GM23338 (cell line): ENCODE measurements at regions not wholly inside any gene's neighbourhood (a gene's known extent, or its start where the extent isn't known, plus 50 kb on each side); places are given as distances from the start of the nearest gene placed in this dataset.

ENCODE experiments used
- ATAC-seq: fragments of 200-7000 bp; cut with Tn5 transposase; 3 replicates; pipeline ENCODE4 v1.9.1; 2020
- DNase-seq: peaks from one replicate; pipeline ENCODE4 v3.0.0-alpha.2; 2015; ENCODE audit warnings: low spot score
- H2AFZ ChIP-seq: fragments of 200-600 bp; sonication (generic); 2 replicates; pipeline ENCODE4 v1.8.0; 2016; ENCODE audit warnings: antibody characterized with exemption, mild to moderate bottlenecking, moderate library complexity
- H3F3A ChIP-seq: fragments of 200-600 bp; sonication (generic); replicated peaks from 2 replicates; pipeline ENCODE4 v1.8.0; 2017; ENCODE audit warnings: antibody characterized with exemption, mixed run types, low read depth
- H3K27ac ChIP-seq: fragments of 200-600 bp; sonication (generic); 2 replicates; pipeline ENCODE4 v1.6.1; 2016; ENCODE audit warnings: low read depth
- H3K27me3 ChIP-seq: fragments of 200-600 bp; sonication (generic); 2 replicates; pipeline ENCODE4 v1.8.0; 2016; ENCODE audit warnings: mild to moderate bottlenecking, mixed run types, moderate library complexity; ENCODE audit not compliant: insufficient read depth
- H3K36me3 ChIP-seq: fragments of 200-600 bp; sonication (generic); 2 replicates; pipeline ENCODE4 v1.8.0; 2016; ENCODE audit warnings: mild to moderate bottlenecking; ENCODE audit not compliant: insufficient read depth
- H3K4me1 ChIP-seq: fragments of 200-600 bp; sonication (generic); 2 replicates; pipeline ENCODE4 v1.8.0; 2016; ENCODE audit warnings: mild to moderate bottlenecking, moderate library complexity; ENCODE audit not compliant: insufficient read depth
- H3K4me2 ChIP-seq: fragments of 200-600 bp; sonication (generic); 2 replicates; pipeline ENCODE4 v1.7.1; 2017; ENCODE audit warnings: mixed run types
- H3K4me3 ChIP-seq: fragments of 200-600 bp; sonication (generic); 2 replicates; pipeline ENCODE4 v1.6.1; 2016; ENCODE audit warnings: mixed run types
- H3K79me2 ChIP-seq: fragments of 200-600 bp; sonication (generic); replicated peaks from 2 replicates; pipeline ENCODE4 v1.8.0; 2017; ENCODE audit warnings: mild to moderate bottlenecking; ENCODE audit not compliant: insufficient read depth
- H3K9me2 ChIP-seq: fragments of 200-600 bp; sonication (generic); 2 replicates; pipeline ENCODE4 v1.8.0; 2017; ENCODE audit not compliant: insufficient read depth
- H4K20me1 ChIP-seq: fragments of 200-600 bp; sonication (generic); replicated peaks from 2 replicates; pipeline ENCODE4 v1.8.0; 2017; ENCODE audit warnings: mild to moderate bottlenecking; ENCODE audit not compliant: insufficient read depth
- H3K27ac Mint-ChIP-seq: 2 replicates; pipeline ENCODE4 v1.8.0; 2020; ENCODE audit warnings: inconsistent platforms, mild to moderate bottlenecking, moderate library complexity, mixed read lengths
- H3K27me3 Mint-ChIP-seq: 3 replicates; pipeline ENCODE4 v1.8.0; 2022; ENCODE audit warnings: low read depth, mild to moderate bottlenecking, moderate library complexity, mixed read lengths, inconsistent platforms; ENCODE audit not compliant: insufficient read depth, poor library complexity
- H3K36me3 Mint-ChIP-seq: 3 replicates; pipeline ENCODE4 v1.8.0; 2021; ENCODE audit warnings: low read depth, mild to moderate bottlenecking, inconsistent platforms, moderate library complexity, mixed read lengths
- H3K4me1 Mint-ChIP-seq: 3 replicates; pipeline ENCODE4 v1.8.0; 2020; ENCODE audit warnings: mild to moderate bottlenecking, inconsistent platforms, mixed read lengths
- H3K4me3 Mint-ChIP-seq: 3 replicates; pipeline ENCODE4 v1.8.0; 2021; ENCODE audit warnings: moderate library complexity, mild to moderate bottlenecking, inconsistent platforms, mixed read lengths
- H3K9me3 Mint-ChIP-seq: 3 replicates; pipeline ENCODE4 v1.8.0; 2020; ENCODE audit warnings: moderate library complexity, mild to moderate bottlenecking, inconsistent platforms, mixed read lengths
- CREB1 ChIP-seq: fragments of 250-450 bp; sonication (Bioruptor Pico); IDR thresholded peaks from 2 replicates; pipeline ENCODE4 v1.5.0; 2020; ENCODE audit warnings: low read depth, mild to moderate bottlenecking, moderate library complexity
- EZH2phosphoT487 ChIP-seq: fragments of 200-600 bp; sonication (generic); IDR thresholded peaks from one replicate; pipeline ENCODE4 v1.8.1; 2018; ENCODE audit warnings: antibody characterized with exemption; ENCODE audit not compliant: unreplicated experiment
- JUNB ChIP-seq: IDR thresholded peaks from one replicate; pipeline ENCODE4 v1.6.1; 2016; ENCODE audit warnings: antibody characterized with exemption; ENCODE audit not compliant: unreplicated experiment
- NANOG ChIP-seq: IDR thresholded peaks from 2 replicates; pipeline ENCODE4 v1.6.1; 2016; ENCODE audit warnings: antibody characterized with exemption, borderline replicate concordance
- POLR2AphosphoS5 ChIP-seq: IDR thresholded peaks from 2 replicates; pipeline ENCODE4 v1.6.1; 2016; ENCODE audit warnings: antibody characterized with exemption, low read depth
- ZNF114 ChIP-seq: fragments of 250-450 bp; sonication (Bioruptor Pico); IDR thresholded peaks from 2 replicates; pipeline ENCODE4 v1.5.0; 2020; ENCODE audit warnings: mild to moderate bottlenecking, moderate library complexity
- ZNF331 ChIP-seq: fragments of 250-450 bp; sonication (Bioruptor Pico); IDR thresholded peaks from 2 replicates; pipeline ENCODE4 v1.5.0; 2020; ENCODE audit warnings: low read depth, mild to moderate bottlenecking, moderate library complexity
- TF ChIP-seq, protein P1 (sequence below): IDR thresholded peaks from one replicate; pipeline ENCODE4 v1.6.1; 2018; ENCODE audit warnings: antibody characterized with exemption; ENCODE audit not compliant: unreplicated experiment
- TF ChIP-seq, protein P2 (sequence below): IDR thresholded peaks from 2 replicates; pipeline ENCODE4 v1.6.1; 2016; ENCODE audit warnings: antibody characterized with exemption
- TF ChIP-seq, protein P3 (sequence below): fragments of 250-450 bp; sonication (Bioruptor Pico); IDR thresholded peaks from 2 replicates; pipeline ENCODE4 v1.5.0; 2020; ENCODE audit warnings: mild to moderate bottlenecking, moderate library complexity

DNA sequence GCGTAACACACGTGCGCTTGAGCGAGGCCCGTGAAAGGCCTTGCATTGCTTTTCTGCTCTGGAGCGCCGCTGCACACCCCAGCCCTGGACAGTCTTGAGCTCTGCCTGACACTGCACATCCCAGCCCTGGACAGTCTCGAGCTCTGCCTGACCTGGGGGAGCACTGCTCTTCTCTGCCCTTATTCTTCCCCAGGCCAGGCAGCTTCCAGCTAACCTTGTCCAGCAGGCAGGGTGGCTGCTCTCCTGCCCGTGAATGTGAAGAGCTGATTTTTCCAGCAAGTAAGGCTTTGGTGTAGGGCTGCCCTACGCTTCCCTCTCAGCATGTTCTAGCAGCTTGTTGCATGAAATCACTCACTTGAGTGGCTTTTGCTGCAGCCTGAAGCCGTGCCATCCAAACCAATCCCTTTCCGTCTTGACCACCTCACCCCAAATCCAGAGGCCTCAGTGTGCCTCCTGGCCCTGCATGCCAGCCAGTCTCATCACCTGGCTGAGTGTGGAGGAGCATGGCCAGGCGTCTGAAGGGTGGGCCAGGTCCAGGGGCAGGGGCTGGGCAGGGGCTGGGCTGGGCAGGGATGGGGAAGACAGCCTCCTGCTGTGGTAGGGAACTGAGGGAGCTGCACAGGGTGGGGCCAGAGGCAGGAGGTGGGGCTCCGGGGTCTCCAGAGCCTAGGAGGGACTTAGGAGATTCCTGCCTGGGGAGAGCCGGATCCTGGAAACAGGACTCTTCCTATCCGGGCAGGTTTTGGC is 89.5 kb upstream of the B3GAT1 start (continued):
- TF ChIP-seq, protein P1, sequence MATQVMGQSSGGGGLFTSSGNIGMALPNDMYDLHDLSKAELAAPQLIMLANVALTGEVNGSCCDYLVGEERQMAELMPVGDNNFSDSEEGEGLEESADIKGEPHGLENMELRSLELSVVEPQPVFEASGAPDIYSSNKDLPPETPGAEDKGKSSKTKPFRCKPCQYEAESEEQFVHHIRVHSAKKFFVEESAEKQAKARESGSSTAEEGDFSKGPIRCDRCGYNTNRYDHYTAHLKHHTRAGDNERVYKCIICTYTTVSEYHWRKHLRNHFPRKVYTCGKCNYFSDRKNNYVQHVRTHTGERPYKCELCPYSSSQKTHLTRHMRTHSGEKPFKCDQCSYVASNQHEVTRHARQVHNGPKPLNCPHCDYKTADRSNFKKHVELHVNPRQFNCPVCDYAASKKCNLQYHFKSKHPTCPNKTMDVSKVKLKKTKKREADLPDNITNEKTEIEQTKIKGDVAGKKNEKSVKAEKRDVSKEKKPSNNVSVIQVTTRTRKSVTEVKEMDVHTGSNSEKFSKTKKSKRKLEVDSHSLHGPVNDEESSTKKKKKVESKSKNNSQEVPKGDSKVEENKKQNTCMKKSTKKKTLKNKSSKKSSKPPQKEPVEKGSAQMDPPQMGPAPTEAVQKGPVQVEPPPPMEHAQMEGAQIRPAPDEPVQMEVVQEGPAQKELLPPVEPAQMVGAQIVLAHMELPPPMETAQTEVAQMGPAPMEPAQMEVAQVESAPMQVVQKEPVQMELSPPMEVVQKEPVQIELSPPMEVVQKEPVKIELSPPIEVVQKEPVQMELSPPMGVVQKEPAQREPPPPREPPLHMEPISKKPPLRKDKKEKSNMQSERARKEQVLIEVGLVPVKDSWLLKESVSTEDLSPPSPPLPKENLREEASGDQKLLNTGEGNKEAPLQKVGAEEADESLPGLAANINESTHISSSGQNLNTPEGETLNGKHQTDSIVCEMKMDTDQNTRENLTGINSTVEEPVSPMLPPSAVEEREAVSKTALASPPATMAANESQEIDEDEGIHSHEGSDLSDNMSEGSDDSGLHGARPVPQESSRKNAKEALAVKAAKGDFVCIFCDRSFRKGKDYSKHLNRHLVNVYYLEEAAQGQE: no peak
- TF ChIP-seq EZH2phosphoT487 (no peak), JUNB (no peak), NANOG (no peak), POLR2AphosphoS5 (no peak), ZNF114 (CRISPR knock-in tag) (no peak)
- TF ChIP-seq, protein P2, sequence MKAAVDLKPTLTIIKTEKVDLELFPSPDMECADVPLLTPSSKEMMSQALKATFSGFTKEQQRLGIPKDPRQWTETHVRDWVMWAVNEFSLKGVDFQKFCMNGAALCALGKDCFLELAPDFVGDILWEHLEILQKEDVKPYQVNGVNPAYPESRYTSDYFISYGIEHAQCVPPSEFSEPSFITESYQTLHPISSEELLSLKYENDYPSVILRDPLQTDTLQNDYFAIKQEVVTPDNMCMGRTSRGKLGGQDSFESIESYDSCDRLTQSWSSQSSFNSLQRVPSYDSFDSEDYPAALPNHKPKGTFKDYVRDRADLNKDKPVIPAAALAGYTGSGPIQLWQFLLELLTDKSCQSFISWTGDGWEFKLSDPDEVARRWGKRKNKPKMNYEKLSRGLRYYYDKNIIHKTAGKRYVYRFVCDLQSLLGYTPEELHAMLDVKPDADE: no peak

DNA sequence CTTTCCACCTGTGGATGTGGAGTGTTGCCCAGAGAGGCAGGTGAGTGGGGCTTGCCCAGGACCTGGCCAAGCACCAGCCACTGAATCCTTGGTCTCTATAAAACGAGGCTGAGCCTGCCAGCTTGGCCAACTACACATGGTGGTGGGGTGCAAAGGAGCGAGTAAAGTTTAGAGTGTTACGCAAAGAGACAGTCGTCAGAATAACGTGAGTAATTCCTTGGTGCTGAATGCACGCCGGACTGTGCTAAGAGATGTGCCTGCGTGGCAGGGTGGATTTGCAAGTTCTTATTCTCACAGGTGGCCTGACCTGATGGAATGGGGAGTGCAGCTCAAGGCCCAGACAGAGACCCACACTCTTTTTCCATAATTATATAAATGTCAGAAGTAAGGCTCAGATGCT is 88.6 kb upstream of the B3GAT1 start:
- no peaks in the 10 kb centered on the region for H3K36me3 ChIP-seq
- no peak overlapping the region for H2AFZ ChIP-seq
- ATAC-seq (no peak), DNase-seq (no peak)
- H3K27me3 Mint-ChIP-seq: peaks cover 4% of the 10 kb centered on the region
- H3K9me2 ChIP-seq: no peaks in the 10 kb centered on the region
- H3K27ac ChIP-seq: no peak overlapping the region
- no peaks in the 10 kb centered on the region for H3K27me3 ChIP-seq
- no peak overlapping the region for H3K4me3 ChIP-seq
- H3K4me2 ChIP-seq: no peak overlapping the region
- peaks cover 29% of the 10 kb centered on the region for H3K4me1 Mint-ChIP-seq
- H3F3A ChIP-seq: no peaks in the 10 kb centered on the region
- no peaks in the 10 kb centered on the region for H3K79me2 ChIP-seq
- H4K20me1 ChIP-seq: no peaks in the 10 kb centered on the region
- H3K27ac Mint-ChIP-seq: no peak overlapping the region
- H3K4me1 ChIP-seq: peaks cover 14% of the 10 kb centered on the region
- H3K4me3 Mint-ChIP-seq: no peak overlapping the region
- peaks cover 4% of the 10 kb centered on the region; the same call in 2 of the 3 replicates for H3K9me3 Mint-ChIP-seq
- peaks cover 3% of the 10 kb centered on the region; the same call in 1 of the 3 replicates for H3K36me3 Mint-ChIP-seq
- TF ChIP-seq ZNF114 (CRISPR knock-in tag): no peak
- TF ChIP-seq, protein P2: no peak
- no peak for TF ChIP-seq ZNF331 (CRISPR knock-in tag)
- no peak for TF ChIP-seq POLR2AphosphoS5
- TF ChIP-seq, protein P3, sequence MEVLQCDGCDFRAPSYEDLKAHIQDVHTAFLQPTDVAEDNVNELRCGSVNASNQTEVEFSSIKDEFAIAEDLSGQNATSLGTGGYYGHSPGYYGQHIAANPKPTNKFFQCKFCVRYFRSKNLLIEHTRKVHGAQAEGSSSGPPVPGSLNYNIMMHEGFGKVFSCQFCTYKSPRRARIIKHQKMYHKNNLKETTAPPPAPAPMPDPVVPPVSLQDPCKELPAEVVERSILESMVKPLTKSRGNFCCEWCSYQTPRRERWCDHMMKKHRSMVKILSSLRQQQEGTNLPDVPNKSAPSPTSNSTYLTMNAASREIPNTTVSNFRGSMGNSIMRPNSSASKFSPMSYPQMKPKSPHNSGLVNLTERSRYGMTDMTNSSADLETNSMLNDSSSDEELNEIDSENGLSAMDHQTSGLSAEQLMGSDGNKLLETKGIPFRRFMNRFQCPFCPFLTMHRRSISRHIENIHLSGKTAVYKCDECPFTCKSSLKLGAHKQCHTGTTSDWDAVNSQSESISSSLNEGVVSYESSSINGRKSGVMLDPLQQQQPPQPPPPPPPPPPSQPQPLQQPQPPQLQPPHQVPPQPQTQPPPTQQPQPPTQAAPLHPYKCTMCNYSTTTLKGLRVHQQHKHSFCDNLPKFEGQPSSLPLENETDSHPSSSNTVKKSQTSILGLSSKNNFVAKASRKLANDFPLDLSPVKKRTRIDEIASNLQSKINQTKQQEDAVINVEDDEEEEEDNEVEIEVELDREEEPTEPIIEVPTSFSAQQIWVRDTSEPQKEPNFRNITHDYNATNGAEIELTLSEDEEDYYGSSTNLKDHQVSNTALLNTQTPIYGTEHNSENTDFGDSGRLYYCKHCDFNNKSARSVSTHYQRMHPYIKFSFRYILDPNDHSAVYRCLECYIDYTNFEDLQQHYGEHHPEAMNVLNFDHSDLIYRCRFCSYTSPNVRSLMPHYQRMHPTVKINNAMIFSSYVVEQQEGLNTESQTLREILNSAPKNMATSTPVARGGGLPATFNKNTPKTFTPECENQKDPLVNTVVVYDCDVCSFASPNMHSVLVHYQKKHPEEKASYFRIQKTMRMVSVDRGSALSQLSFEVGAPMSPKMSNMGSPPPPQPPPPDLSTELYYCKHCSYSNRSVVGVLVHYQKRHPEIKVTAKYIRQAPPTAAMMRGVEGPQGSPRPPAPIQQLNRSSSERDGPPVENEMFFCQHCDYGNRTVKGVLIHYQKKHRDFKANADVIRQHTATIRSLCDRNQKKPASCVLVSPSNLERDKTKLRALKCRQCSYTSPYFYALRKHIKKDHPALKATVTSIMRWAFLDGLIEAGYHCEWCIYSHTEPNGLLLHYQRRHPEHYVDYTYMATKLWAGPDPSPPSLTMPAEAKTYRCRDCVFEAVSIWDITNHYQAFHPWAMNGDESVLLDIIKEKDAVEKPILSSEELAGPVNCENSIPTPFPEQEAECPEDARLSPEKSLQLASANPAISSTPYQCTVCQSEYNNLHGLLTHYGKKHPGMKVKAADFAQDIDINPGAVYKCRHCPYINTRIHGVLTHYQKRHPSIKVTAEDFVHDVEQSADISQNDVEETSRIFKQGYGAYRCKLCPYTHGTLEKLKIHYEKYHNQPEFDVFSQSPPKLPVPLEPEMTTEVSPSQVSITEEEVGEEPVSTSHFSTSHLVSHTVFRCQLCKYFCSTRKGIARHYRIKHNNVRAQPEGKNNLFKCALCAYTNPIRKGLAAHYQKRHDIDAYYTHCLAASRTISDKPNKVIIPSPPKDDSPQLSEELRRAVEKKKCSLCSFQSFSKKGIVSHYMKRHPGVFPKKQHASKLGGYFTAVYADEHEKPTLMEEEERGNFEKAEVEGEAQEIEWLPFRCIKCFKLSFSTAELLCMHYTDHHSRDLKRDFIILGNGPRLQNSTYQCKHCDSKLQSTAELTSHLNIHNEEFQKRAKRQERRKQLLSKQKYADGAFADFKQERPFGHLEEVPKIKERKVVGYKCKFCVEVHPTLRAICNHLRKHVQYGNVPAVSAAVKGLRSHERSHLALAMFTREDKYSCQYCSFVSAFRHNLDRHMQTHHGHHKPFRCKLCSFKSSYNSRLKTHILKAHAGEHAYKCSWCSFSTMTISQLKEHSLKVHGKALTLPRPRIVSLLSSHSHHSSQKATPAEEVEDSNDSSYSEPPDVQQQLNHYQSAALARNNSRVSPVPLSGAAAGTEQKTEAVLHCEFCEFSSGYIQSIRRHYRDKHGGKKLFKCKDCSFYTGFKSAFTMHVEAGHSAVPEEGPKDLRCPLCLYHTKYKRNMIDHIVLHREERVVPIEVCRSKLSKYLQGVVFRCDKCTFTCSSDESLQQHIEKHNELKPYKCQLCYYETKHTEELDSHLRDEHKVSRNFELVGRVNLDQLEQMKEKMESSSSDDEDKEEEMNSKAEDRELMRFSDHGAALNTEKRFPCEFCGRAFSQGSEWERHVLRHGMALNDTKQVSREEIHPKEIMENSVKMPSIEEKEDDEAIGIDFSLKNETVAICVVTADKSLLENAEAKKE (CRISPR knock-in tag): no peak
- TF ChIP-seq EZH2phosphoT487: no peak
- no peak for TF ChIP-seq CREB1
